ENCODE measurements at regions not wholly inside any gene's neighbourhood (a gene's known extent, or its start where the extent isn't known, plus 50 kb on each side); places are given as distances from the start of the nearest gene placed in this dataset.
A peak's percentile ranks its signal among the peaks of the same experiment; 100 is the strongest.

GRCh38 chr5:67437905-67438845, 241.6 kb upstream of the CD180 start:
- no peak for DNase-seq

- DNase-seq: no peak
These were observed 238.4 kb upstream of the CD180 start for GRCh38 chr5:67435032-67435431.

- peak in 1 of 4 experiments; percentile 6 for DNase-seq
These were observed 237.9 kb upstream of the CD180 start for GRCh38 chr5:67434466-67434865.

- DNase-seq: no peak
These were observed 236.0 kb upstream of the CD180 start for GRCh38 chr5:67432606-67433005.

- peak in 2 of 4 experiments; percentile 18 to 19 for DNase-seq
These were observed 234.6 kb upstream of the CD180 start for GRCh38 chr5:67431191-67431590.

- DNase-seq: no peak
These were observed 231.3 kb upstream of the CD180 start for GRCh38 chr5:67427850-67428298.

GRCh38 chr5:67426961-67427849, 230.6 kb upstream of the CD180 start:
- no peak for DNase-seq

GRCh38 chr5:67425514-67425913, 228.9 kb upstream of the CD180 start:
- no peak for DNase-seq

GRCh38 chr5:67417839-67418238, 221.2 kb upstream of the CD180 start:
- no peak for DNase-seq

- DNase-seq: no peak
These were observed 220.4 kb upstream of the CD180 start for GRCh38 chr5:67416986-67417385.

GRCh38 chr5:67416133-67416937, 219.7 kb upstream of the CD180 start:
- no peak for DNase-seq

- no peak for DNase-seq
These were observed 218.1 kb upstream of the CD180 start for GRCh38 chr5:67414712-67415111.

GRCh38 chr5:67413721-67414120, 217.1 kb upstream of the CD180 start:
- DNase-seq: no peak

- peak; percentile 15 to 64 (median 41) for DNase-seq
These were observed 212.7 kb upstream of the CD180 start for GRCh38 chr5:67409126-67409777.

GRCh38 chr5:67407979-67408378, 211.4 kb upstream of the CD180 start:
- DNase-seq: no peak

GRCh38 chr5:67405755-67406154, 209.2 kb upstream of the CD180 start:
- DNase-seq: no peak

GRCh38 chr5:67405101-67405364, 208.4 kb upstream of the CD180 start:
- no peak for DNase-seq

GRCh38 chr5:67404256-67405100, 207.9 kb upstream of the CD180 start:
- no peak for DNase-seq

- DNase-seq: no peak
These were observed 205.9 kb upstream of the CD180 start for GRCh38 chr5:67402526-67402925.

GRCh38 chr5:67401172-67401571, 204.6 kb upstream of the CD180 start:
- no peak for DNase-seq

- no peak for DNase-seq
These were observed 204.2 kb upstream of the CD180 start for GRCh38 chr5:67400752-67401151.

All from suppressor macrophage (primary cell).